ENCODE measurements at regions not wholly inside any gene's neighbourhood (a gene's known extent, or its start where the extent isn't known, plus 50 kb on each side); places are given as distances from the start of the nearest gene placed in this dataset.

DNA sequence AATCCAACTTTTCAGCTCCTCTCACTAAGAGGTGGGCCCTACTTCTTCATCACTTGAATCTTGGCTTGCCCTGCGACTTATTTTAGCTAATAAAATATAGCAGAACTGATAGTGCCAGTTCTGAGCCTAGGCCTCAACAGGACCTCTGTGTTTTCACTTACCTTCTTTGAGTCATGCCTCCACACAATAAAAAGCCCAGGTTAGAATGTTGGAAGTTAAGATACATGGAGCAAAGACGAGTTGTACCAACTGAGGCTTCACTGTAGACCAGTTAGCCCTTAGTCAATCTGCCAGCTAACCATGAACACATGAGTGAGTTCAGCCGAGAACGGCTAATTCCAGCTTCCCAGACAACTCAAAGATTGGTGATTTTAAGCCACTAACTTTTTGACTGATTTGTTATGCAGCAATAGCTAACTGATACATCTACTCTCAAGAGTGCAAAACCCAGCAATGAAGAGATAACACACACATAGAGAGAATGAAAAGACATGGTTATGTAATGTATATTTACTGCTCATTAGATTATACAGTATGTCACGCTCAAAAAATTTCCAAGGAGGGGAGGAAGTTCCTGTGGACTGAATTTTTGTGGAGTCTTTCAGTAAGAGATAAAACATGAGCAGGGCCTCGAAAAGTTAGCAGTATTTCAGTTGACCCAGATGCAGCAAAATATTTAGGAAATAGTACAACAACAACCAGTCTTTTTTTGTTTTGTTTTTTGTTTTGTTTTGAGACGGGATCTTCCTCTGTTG, 181.1 kb downstream of the MYCN start:
- Mint-ChIP-seq H3K4me1 (peaks cover 11 to 12% of the 10 kb centered on the region in 2 experiments), H3K4me3 (no peak overlapping the region), H3K27me3 (ENCODE audit: low read depth) (no peaks in the 10 kb centered on the region), H3K27ac (no peak overlapping the region), H3K36me3 (ENCODE audit: insufficient read depth in 1 of 3, low read depth in 3 of 3) (peaks cover 6 to 11% (median 9%) of the 10 kb centered on the region in 3 experiments; a peak in 5 of 7 replicates), H3K9me3 (peaks cover 0 to 7% of the 10 kb centered on the region in 2 experiments; a peak in 3 of 5 replicates)
- Histone ChIP-seq H4K20me1 (ENCODE audit: control insufficient read depth, insufficient read depth, insufficient read length) (no peaks in the 10 kb centered on the region), H3K4me2 (ENCODE audit: insufficient read depth, insufficient read length, low read length) (no peak overlapping the region), H3K4me1 (ENCODE audit: insufficient read depth, low read length) (no peaks in the 10 kb centered on the region), H3K56ac (ENCODE audit: insufficient read length, low read depth, low read length) (no peak overlapping the region), H3K23ac (ENCODE audit: insufficient read length, low read depth, low read length) (no peak overlapping the region), H3K27me3 (ENCODE audit: insufficient read depth, low read length) (no peaks in the 10 kb centered on the region), H4K91ac (ENCODE audit: insufficient read length, low read depth, low read length) (no peak overlapping the region), H2BK20ac (ENCODE audit: low read depth, low read length, poor library complexity, severe bottlenecking) (no peak overlapping the region), H2AFZ (ENCODE audit: low read length) (no peak overlapping the region), H3K27ac (ENCODE audit: insufficient read length, low read depth, low read length) (no peak overlapping the region), H3T11ph (ENCODE audit: low read length) (no peak overlapping the region), H3K18ac (ENCODE audit: insufficient read length, low read depth, low read length) (no peak overlapping the region), H3K79me1 (ENCODE audit: insufficient read depth, low read depth, low read length, poor library complexity, severe bottlenecking) (no peaks in the 10 kb centered on the region), H3K14ac (ENCODE audit: insufficient read depth, low read length) (no peak overlapping the region), H3K23me2 (ENCODE audit: insufficient read length, low read depth, low read length, poor library complexity, severe bottlenecking) (no peaks in the 10 kb centered on the region), H3K9me3 (ENCODE audit: control insufficient read depth, low read depth, low read length) (peaks cover 5% of the 10 kb centered on the region), H3K4ac (ENCODE audit: low read depth, low read length) (no peak overlapping the region), H2BK5ac (ENCODE audit: insufficient read length, low read length) (no peak overlapping the region), H4K8ac (replicated peaks; ENCODE audit: insufficient read length, low read depth, low read length) (no peak overlapping the region), H3K79me2 (ENCODE audit: insufficient read depth, low read length) (no peaks in the 10 kb centered on the region), H2BK15ac (ENCODE audit: low read depth, low read length) (no peak overlapping the region), H4K5ac (ENCODE audit: insufficient read length, low read depth, low read length) (no peak overlapping the region), H2BK12ac (ENCODE audit: insufficient read length, low read depth, low read length) (no peak overlapping the region), H3K9ac (ENCODE audit: extremely low read depth, insufficient read length, low read length) (no peak overlapping the region), H2BK120ac (ENCODE audit: low read depth, low read length, poor library complexity, severe bottlenecking) (no peak overlapping the region), H2AK5ac (ENCODE audit: insufficient read length, low read length) (no peak overlapping the region)
- TF ChIP-seq, protein P1, sequence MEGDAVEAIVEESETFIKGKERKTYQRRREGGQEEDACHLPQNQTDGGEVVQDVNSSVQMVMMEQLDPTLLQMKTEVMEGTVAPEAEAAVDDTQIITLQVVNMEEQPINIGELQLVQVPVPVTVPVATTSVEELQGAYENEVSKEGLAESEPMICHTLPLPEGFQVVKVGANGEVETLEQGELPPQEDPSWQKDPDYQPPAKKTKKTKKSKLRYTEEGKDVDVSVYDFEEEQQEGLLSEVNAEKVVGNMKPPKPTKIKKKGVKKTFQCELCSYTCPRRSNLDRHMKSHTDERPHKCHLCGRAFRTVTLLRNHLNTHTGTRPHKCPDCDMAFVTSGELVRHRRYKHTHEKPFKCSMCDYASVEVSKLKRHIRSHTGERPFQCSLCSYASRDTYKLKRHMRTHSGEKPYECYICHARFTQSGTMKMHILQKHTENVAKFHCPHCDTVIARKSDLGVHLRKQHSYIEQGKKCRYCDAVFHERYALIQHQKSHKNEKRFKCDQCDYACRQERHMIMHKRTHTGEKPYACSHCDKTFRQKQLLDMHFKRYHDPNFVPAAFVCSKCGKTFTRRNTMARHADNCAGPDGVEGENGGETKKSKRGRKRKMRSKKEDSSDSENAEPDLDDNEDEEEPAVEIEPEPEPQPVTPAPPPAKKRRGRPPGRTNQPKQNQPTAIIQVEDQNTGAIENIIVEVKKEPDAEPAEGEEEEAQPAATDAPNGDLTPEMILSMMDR (conservative IDR thresholded peaks at IDR 0.05) = no peak
- no peak for DNase-seq
- no CpG with 5 or more reads among the region's 7 CpGs for WGBS (ENCODE audit: extremely low coverage, insufficient read length, low lambda C conversion rate)

All from H9 (cell line).